ENCODE measurements at regions not wholly inside any gene's neighbourhood (a gene's known extent, or its start where the extent isn't known, plus 50 kb on each side); places are given as distances from the start of the nearest gene placed in this dataset.

- in situ Hi-C loops (cut with HindIII; ENCODE audit: low pct_unique_long_range_greater_than_20kb, low sequenced_read_pairs) = no loop called here
- no peak for DNase-seq (ENCODE audit: low read depth in 1 of 2, low spot score in 1 of 2)
- TF ChIP-seq JUND (IDR thresholded peaks at IDR 0.05; ENCODE audit: low read depth) = no peak
Measured at GRCh38 chr3:54008099-54008498, 114.3 kb upstream of the CACNA2D3 start.

GRCh38 chr3:54004335-54004734 lies 112.7 kb upstream of the SELENOK start:
- in situ Hi-C loops (cut with HindIII; ENCODE audit: low pct_unique_long_range_greater_than_20kb, low sequenced_read_pairs) = no loop called here
- no peak for TF ChIP-seq JUND (IDR thresholded peaks at IDR 0.05; ENCODE audit: low read depth)
- no peak for DNase-seq (ENCODE audit: low read depth in 1 of 2, low spot score in 1 of 2)

- in situ Hi-C loops (cut with HindIII; ENCODE audit: low pct_unique_long_range_greater_than_20kb, low sequenced_read_pairs) = no loop called here
- TF ChIP-seq JUND (IDR thresholded peaks at IDR 0.05; ENCODE audit: low read depth) = no peak
- no peak for DNase-seq (ENCODE audit: low read depth in 1 of 2, low spot score in 1 of 2)
Measured at GRCh38 chr3:54003136-54003535, 111.5 kb upstream of the SELENOK start.

- DNase-seq (ENCODE audit: low read depth in 1 of 2, low spot score in 1 of 2) = no peak
- in situ Hi-C loops (cut with HindIII; ENCODE audit: low pct_unique_long_range_greater_than_20kb, low sequenced_read_pairs) = no loop called here
- TF ChIP-seq JUND (IDR thresholded peaks at IDR 0.05; ENCODE audit: low read depth) = no peak
Measured at GRCh38 chr3:53999725-54000124, 108.1 kb upstream of the SELENOK start.

GRCh38 chr3:53998980-53999379 lies 107.3 kb upstream of the SELENOK start:
- in situ Hi-C loops (cut with HindIII; ENCODE audit: low pct_unique_long_range_greater_than_20kb, low sequenced_read_pairs) = no loop called here
- TF ChIP-seq JUND (IDR thresholded peaks at IDR 0.05; ENCODE audit: low read depth) = no peak

GRCh38 chr3:53997476-53997875 lies 105.8 kb upstream of the SELENOK start:
- in situ Hi-C loops (cut with HindIII; ENCODE audit: low pct_unique_long_range_greater_than_20kb, low sequenced_read_pairs) = no loop called here
- no peak for DNase-seq (ENCODE audit: low read depth in 1 of 2, low spot score in 1 of 2)
- TF ChIP-seq JUND (IDR thresholded peaks at IDR 0.05; ENCODE audit: low read depth) = no peak

More at GRCh38 chr3:53998980-53999379, 107.3 kb upstream of the SELENOK start:
- no peak for DNase-seq (ENCODE audit: low read depth in 1 of 2, low spot score in 1 of 2)

- in situ Hi-C loops (cut with HindIII; ENCODE audit: low pct_unique_long_range_greater_than_20kb, low sequenced_read_pairs) = no loop called here
Measured at GRCh38 chr3:53996141-53996874, 104.6 kb upstream of the SELENOK start.

GRCh38 chr3:53994986-53995603 lies 103.4 kb upstream of the SELENOK start:
- in situ Hi-C loops (cut with HindIII; ENCODE audit: low pct_unique_long_range_greater_than_20kb, low sequenced_read_pairs) = no loop called here

More at GRCh38 chr3:53996141-53996874, 104.6 kb upstream of the SELENOK start:
- no peak for TF ChIP-seq JUND (IDR thresholded peaks at IDR 0.05; ENCODE audit: low read depth)
- no peak for DNase-seq (ENCODE audit: low read depth in 1 of 2, low spot score in 1 of 2)

GRCh38 chr3:53991240-53991639 lies 99.6 kb upstream of the SELENOK start:
- in situ Hi-C loops (cut with HindIII; ENCODE audit: low pct_unique_long_range_greater_than_20kb, low sequenced_read_pairs) = no loop called here
- TF ChIP-seq JUND (IDR thresholded peaks at IDR 0.05; ENCODE audit: low read depth) = no peak
- DNase-seq (ENCODE audit: low read depth in 1 of 2, low spot score in 1 of 2) = no peak

More at GRCh38 chr3:53994986-53995603, 103.4 kb upstream of the SELENOK start:
- DNase-seq (ENCODE audit: low read depth in 1 of 2, low spot score in 1 of 2) = no peak
- TF ChIP-seq JUND (IDR thresholded peaks at IDR 0.05; ENCODE audit: low read depth) = no peak

- no peak for DNase-seq (ENCODE audit: low read depth in 1 of 2, low spot score in 1 of 2)
- no peak for TF ChIP-seq JUND (IDR thresholded peaks at IDR 0.05; ENCODE audit: low read depth)
- in situ Hi-C loops (cut with HindIII; ENCODE audit: low pct_unique_long_range_greater_than_20kb, low sequenced_read_pairs) = no loop called here
Measured at GRCh38 chr3:53989946-53990345, 98.3 kb upstream of the SELENOK start.

- in situ Hi-C loops (cut with HindIII; ENCODE audit: low pct_unique_long_range_greater_than_20kb, low sequenced_read_pairs) = no loop called here
- no peak for DNase-seq (ENCODE audit: low read depth in 1 of 2, low spot score in 1 of 2)
- no peak for TF ChIP-seq JUND (IDR thresholded peaks at IDR 0.05; ENCODE audit: low read depth)
Measured at GRCh38 chr3:53989451-53989850, 97.8 kb upstream of the SELENOK start.

- no peak for TF ChIP-seq JUND (IDR thresholded peaks at IDR 0.05; ENCODE audit: low read depth)
- in situ Hi-C loops (cut with HindIII; ENCODE audit: low pct_unique_long_range_greater_than_20kb, low sequenced_read_pairs) = no loop called here
- no peak for DNase-seq (ENCODE audit: low read depth in 1 of 2, low spot score in 1 of 2)
Measured at GRCh38 chr3:53978386-53978785, 86.7 kb upstream of the SELENOK start.

GRCh38 chr3:53975382-53975781 lies 83.7 kb upstream of the SELENOK start:
- in situ Hi-C loops (cut with HindIII; ENCODE audit: low pct_unique_long_range_greater_than_20kb, low sequenced_read_pairs) = no loop called here
- TF ChIP-seq JUND (IDR thresholded peaks at IDR 0.05; ENCODE audit: low read depth) = no peak
- no peak for DNase-seq (ENCODE audit: low read depth in 1 of 2, low spot score in 1 of 2)

Measured in T47D (cell line).